ENCODE measurements at regions not wholly inside any gene's neighbourhood (a gene's known extent, or its start where the extent isn't known, plus 50 kb on each side); places are given as distances from the start of the nearest gene placed in this dataset.

- H4K20me1 ChIP-seq (ENCODE audit: low read length) = no peaks in the 10 kb centered on the region
- DNase-seq (no peak), ATAC-seq (no peak)
- H3F3A ChIP-seq (ENCODE audit: low read length, unreplicated experiment) = no peaks in the 10 kb centered on the region
- H2AFZ ChIP-seq (ENCODE audit: low read length) = no peak overlapping the region
- POLR2A ChIA-PET (ENCODE audit: unreplicated experiment) = no interaction called here
- intact Hi-C loops (cut with micrococcal nuclease) = no loop called here
- no TSS peak for BruUV-seq (replicated peaks)
- H3K4me2 ChIP-seq (ENCODE audit: low read length) = no peak overlapping the region
- H3K36me3 ChIP-seq (ENCODE audit: low read depth, low read length) = no peaks in the 10 kb centered on the region
- CTCF ChIA-PET = no interaction called here
- no peak overlapping the region for H3K27ac ChIP-seq (ENCODE audit: low read length)
- no peaks in the 10 kb centered on the region for H3K4me1 ChIP-seq (ENCODE audit: insufficient read depth, low read length)
- H3K79me2 ChIP-seq (ENCODE audit: low read length) = no peaks in the 10 kb centered on the region
- H3K9me2 ChIP-seq (replicated peaks; ENCODE audit: low read length) = no peaks in the 10 kb centered on the region
- H3K27me3 ChIP-seq (ENCODE audit: low read length) = no peaks in the 10 kb centered on the region
- H3K9me3 ChIP-seq (ENCODE audit: low read length) = no peaks in the 10 kb centered on the region
- TF ChIP-seq EZH2 (IDR thresholded peaks at IDR 0.05; ENCODE audit: low read length, unreplicated experiment) (no peak), EZH2phosphoT487 (IDR thresholded peaks at IDR 0.05; ENCODE audit: borderline replicate concordance, low read length) (no peak)
- TF ChIP-seq, protein P1, sequence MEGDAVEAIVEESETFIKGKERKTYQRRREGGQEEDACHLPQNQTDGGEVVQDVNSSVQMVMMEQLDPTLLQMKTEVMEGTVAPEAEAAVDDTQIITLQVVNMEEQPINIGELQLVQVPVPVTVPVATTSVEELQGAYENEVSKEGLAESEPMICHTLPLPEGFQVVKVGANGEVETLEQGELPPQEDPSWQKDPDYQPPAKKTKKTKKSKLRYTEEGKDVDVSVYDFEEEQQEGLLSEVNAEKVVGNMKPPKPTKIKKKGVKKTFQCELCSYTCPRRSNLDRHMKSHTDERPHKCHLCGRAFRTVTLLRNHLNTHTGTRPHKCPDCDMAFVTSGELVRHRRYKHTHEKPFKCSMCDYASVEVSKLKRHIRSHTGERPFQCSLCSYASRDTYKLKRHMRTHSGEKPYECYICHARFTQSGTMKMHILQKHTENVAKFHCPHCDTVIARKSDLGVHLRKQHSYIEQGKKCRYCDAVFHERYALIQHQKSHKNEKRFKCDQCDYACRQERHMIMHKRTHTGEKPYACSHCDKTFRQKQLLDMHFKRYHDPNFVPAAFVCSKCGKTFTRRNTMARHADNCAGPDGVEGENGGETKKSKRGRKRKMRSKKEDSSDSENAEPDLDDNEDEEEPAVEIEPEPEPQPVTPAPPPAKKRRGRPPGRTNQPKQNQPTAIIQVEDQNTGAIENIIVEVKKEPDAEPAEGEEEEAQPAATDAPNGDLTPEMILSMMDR (conservative IDR thresholded peaks at IDR 0.05; ENCODE audit: low read depth, low read length) = no peak
- H3K9ac ChIP-seq (ENCODE audit: low read length) = no peak overlapping the region
- no peak overlapping the region for H3K4me3 ChIP-seq (ENCODE audit: low read length)
Measured at GRCh38 chr9:108656566-108656965, 199.2 kb downstream of the ACTL7B start.

DNA sequence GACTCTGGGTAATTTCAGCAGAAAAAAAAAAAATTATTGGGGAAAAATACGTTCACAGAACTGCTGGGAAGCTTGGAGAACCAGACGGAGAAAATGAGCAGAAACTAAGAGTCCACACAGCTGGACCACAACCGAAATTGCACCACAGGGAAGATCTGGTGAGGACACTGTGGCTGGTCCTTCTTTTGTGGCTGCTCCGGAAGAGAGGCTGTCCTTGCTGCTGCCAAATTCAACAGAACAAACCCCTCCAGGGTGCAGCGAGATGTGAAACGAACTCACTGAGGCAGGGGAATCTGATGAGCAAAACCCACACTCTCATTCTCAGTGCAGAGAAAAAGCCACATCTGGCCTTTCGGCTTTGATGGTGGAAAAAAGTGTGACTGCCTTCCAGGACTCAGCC is 200.0 kb downstream of the ACTL7B start:
- POLR2A ChIA-PET (ENCODE audit: unreplicated experiment) = no interaction called here
- CTCF ChIA-PET = no interaction called here
- no peak for DNase-seq

GRCh38 chr9:108654566-108654965 is 201.2 kb downstream of the ACTL7B start:
- H3K9me2 ChIP-seq (replicated peaks; ENCODE audit: low read length) = no peaks in the 10 kb centered on the region
- no peak overlapping the region for H3K4me2 ChIP-seq (ENCODE audit: low read length)
- H3K4me3 ChIP-seq (ENCODE audit: low read length) = no peak overlapping the region
- no peak for DNase-seq
- no peak overlapping the region for H3K27ac ChIP-seq (ENCODE audit: low read length)
- TF ChIP-seq, protein P1 (conservative IDR thresholded peaks at IDR 0.05; ENCODE audit: low read depth, low read length) = no peak
- TF ChIP-seq EZH2 (IDR thresholded peaks at IDR 0.05; ENCODE audit: low read length, unreplicated experiment) = no peak
- TF ChIP-seq EZH2phosphoT487 (IDR thresholded peaks at IDR 0.05; ENCODE audit: borderline replicate concordance, low read length) = no peak
- H3K79me2 ChIP-seq (ENCODE audit: low read length) = no peaks in the 10 kb centered on the region
- H2AFZ ChIP-seq (ENCODE audit: low read length) = no peak overlapping the region
- ATAC-seq = no peak
- CTCF ChIA-PET = no interaction called here
- H4K20me1 ChIP-seq (ENCODE audit: low read length) = no peaks in the 10 kb centered on the region
- H3K4me1 ChIP-seq (ENCODE audit: insufficient read depth, low read length) = no peaks in the 10 kb centered on the region
- BruUV-seq (replicated peaks) = no TSS peak
- intact Hi-C loops (cut with micrococcal nuclease) = no loop called here
- no peaks in the 10 kb centered on the region for H3K27me3 ChIP-seq (ENCODE audit: low read length)
- POLR2A ChIA-PET (ENCODE audit: unreplicated experiment) = no interaction called here
- H3K9me3 ChIP-seq (ENCODE audit: low read length) = no peaks in the 10 kb centered on the region
- no peaks in the 10 kb centered on the region for H3K36me3 ChIP-seq (ENCODE audit: low read depth, low read length)
- no peaks in the 10 kb centered on the region for H3F3A ChIP-seq (ENCODE audit: low read length, unreplicated experiment)
- H3K9ac ChIP-seq (ENCODE audit: low read length) = no peak overlapping the region

More for the DNA sequence above, 200.0 kb downstream of the ACTL7B start:
- BruUV-seq (replicated peaks) = no TSS peak
- Histone ChIP-seq H3K27ac (ENCODE audit: low read length) (no peak overlapping the region), H3K9ac (ENCODE audit: low read length) (no peak overlapping the region), H3K4me1 (ENCODE audit: insufficient read depth, low read length) (no peaks in the 10 kb centered on the region), H3K4me2 (ENCODE audit: low read length) (no peak overlapping the region), H3K27me3 (ENCODE audit: low read length) (no peaks in the 10 kb centered on the region), H4K20me1 (ENCODE audit: low read length) (no peaks in the 10 kb centered on the region), H3K9me3 (ENCODE audit: low read length) (no peaks in the 10 kb centered on the region), H3K9me2 (replicated peaks; ENCODE audit: low read length) (no peaks in the 10 kb centered on the region), H3K4me3 (ENCODE audit: low read length) (no peak overlapping the region), H3F3A (ENCODE audit: low read length, unreplicated experiment) (no peaks in the 10 kb centered on the region), H2AFZ (ENCODE audit: low read length) (no peak overlapping the region), H3K36me3 (ENCODE audit: low read depth, low read length) (no peaks in the 10 kb centered on the region), H3K79me2 (ENCODE audit: low read length) (no peaks in the 10 kb centered on the region)
- TF ChIP-seq EZH2phosphoT487 (IDR thresholded peaks at IDR 0.05; ENCODE audit: borderline replicate concordance, low read length) (no peak), EZH2 (IDR thresholded peaks at IDR 0.05; ENCODE audit: low read length, unreplicated experiment) (no peak)
- TF ChIP-seq, protein P1 (conservative IDR thresholded peaks at IDR 0.05; ENCODE audit: low read depth, low read length) = no peak
- intact Hi-C loops (cut with micrococcal nuclease) = no loop called here
- no peak for ATAC-seq
